HEK293T (cell line): ENCODE measurements at regions not wholly inside any gene's neighbourhood (a gene's known extent, or its start where the extent isn't known, plus 50 kb on each side); places are given as distances from the start of the nearest gene placed in this dataset.

Experiments
- CTCF ChIA-PET: fragments of 350-600 bp; formaldehyde crosslinking; extraction: SDS; loops from one replicate; lab custom pipeline; 2021; ENCODE audit warnings: antibody characterized with exemption, inconsistent platforms; lab: Yijun Ruan, JAX
- POLR2A ChIA-PET: fragments of 350-600 bp; formaldehyde crosslinking; extraction: SDS; loops from one replicate; lab custom pipeline; 2020; ENCODE audit warnings: antibody characterized with exemption, inconsistent platforms; lab: Yijun Ruan, JAX
- DNase-seq: peaks from one replicate; pipeline ENCODE4 v3.0.0; 2012; ENCODE audit warnings: mixed read lengths; ENCODE audit errors: extremely low spot score
- ARNT ChIP-seq: fragments of 450-650 bp; IDR thresholded peaks from 2 replicates; pipeline ENCODE4 v1.6.1; 2017; ENCODE audit warnings: mild to moderate bottlenecking
- BHLHE40 ChIP-seq: fragments of 450-650 bp; IDR thresholded peaks from 2 replicates; pipeline ENCODE4 v1.6.1; 2016; ENCODE audit warnings: mild to moderate bottlenecking, moderate library complexity, borderline replicate concordance
- CTBP1 ChIP-seq: fragments of 450-650 bp; IDR thresholded peaks from 2 replicates; pipeline ENCODE4 v1.6.1; 2016; ENCODE audit warnings: borderline replicate concordance
- ELF4 ChIP-seq: fragments of 450-650 bp; IDR thresholded peaks from 2 replicates; pipeline ENCODE4 v1.6.1; 2017; ENCODE audit warnings: antibody characterized with exemption
- FOXA1 ChIP-seq: fragments of 450-650 bp; IDR thresholded peaks from 2 replicates; pipeline ENCODE4 v1.6.1; 2016; ENCODE audit warnings: mild to moderate bottlenecking
- FOXK2 ChIP-seq: fragments of 450-650 bp; IDR thresholded peaks from 2 replicates; pipeline ENCODE4 v1.6.1; 2016; ENCODE audit warnings: mild to moderate bottlenecking
- FOXM1 ChIP-seq: fragments of 450-650 bp; IDR thresholded peaks from 2 replicates; pipeline ENCODE4 v1.6.1; 2017; ENCODE audit warnings: mild to moderate bottlenecking, borderline replicate concordance
- HDGF ChIP-seq: fragments of 450-650 bp; IDR thresholded peaks from 2 replicates; pipeline ENCODE4 v1.6.1; 2017; ENCODE audit warnings: antibody characterized with exemption, borderline replicate concordance
- L3MBTL2 ChIP-seq: fragments of 450-650 bp; conservative IDR thresholded peaks from 2 replicates; pipeline ENCODE4 v1.6.1; 2016; ENCODE audit warnings: mild to moderate bottlenecking
- LEF1 ChIP-seq: fragments of 450-650 bp; IDR thresholded peaks from 2 replicates; pipeline ENCODE4 v1.6.1; 2017; ENCODE audit warnings: mild to moderate bottlenecking, borderline replicate concordance
- NFRKB ChIP-seq: fragments of 450-650 bp; IDR thresholded peaks from 2 replicates; pipeline ENCODE4 v1.6.1; 2016; ENCODE audit warnings: mild to moderate bottlenecking, moderate library complexity
- SP1 ChIP-seq: fragments of 450-650 bp; IDR thresholded peaks from 2 replicates; pipeline ENCODE4 v1.6.1; 2017
- SUZ12 ChIP-seq: fragments of 450-650 bp; IDR thresholded peaks from 2 replicates; pipeline ENCODE4 v1.6.1; 2016; ENCODE audit warnings: mild to moderate bottlenecking
- TARDBP ChIP-seq: fragments of 450-650 bp; IDR thresholded peaks from 2 replicates; pipeline ENCODE4 v1.6.1; 2016
- ZNF384 ChIP-seq: fragments of 450-650 bp; IDR thresholded peaks from 2 replicates; pipeline ENCODE4 v1.6.1; 2016
- TF ChIP-seq, protein P1 (sequence below): fragments of 450-650 bp; IDR thresholded peaks from 2 replicates; pipeline ENCODE4 v1.6.1; 2016

DNA sequence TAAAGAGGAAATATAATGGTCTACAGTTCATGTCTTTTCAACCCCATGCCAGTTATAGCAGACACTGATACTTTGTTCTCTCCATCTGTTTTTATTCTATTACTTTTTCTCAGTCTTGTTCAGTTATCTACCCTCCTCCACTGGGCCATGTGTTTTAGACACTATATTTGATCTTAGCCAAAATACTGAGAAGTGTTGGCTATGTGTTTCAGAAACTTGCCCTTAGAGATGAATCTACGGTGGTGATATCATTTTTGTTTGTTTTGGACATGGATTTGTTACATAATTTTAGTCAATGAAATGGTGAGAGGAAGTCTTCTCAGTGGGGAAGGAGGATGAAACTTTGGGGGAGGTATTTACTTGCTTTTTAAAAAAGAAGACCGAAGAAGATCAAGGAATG lies 211.5 kb upstream of the DDX53 start:
- ChIA-PET CTCF (no interaction called here), POLR2A (no interaction called here)
- DNase-seq, result no peak
- no peak for TF ChIP-seq SP1
- TF ChIP-seq BHLHE40, result no peak
- no peak for TF ChIP-seq L3MBTL2
- no peak for TF ChIP-seq ARNT
- no peak for TF ChIP-seq CTBP1
- TF ChIP-seq ELF4, result no peak
- no peak for TF ChIP-seq ZNF384
- no peak for TF ChIP-seq HDGF
- TF ChIP-seq SUZ12, result no peak
- TF ChIP-seq FOXA1, result no peak
- TF ChIP-seq FOXK2, result no peak
- no peak for TF ChIP-seq TARDBP
- no peak for TF ChIP-seq LEF1
- TF ChIP-seq FOXM1, result no peak
- TF ChIP-seq, protein P1, sequence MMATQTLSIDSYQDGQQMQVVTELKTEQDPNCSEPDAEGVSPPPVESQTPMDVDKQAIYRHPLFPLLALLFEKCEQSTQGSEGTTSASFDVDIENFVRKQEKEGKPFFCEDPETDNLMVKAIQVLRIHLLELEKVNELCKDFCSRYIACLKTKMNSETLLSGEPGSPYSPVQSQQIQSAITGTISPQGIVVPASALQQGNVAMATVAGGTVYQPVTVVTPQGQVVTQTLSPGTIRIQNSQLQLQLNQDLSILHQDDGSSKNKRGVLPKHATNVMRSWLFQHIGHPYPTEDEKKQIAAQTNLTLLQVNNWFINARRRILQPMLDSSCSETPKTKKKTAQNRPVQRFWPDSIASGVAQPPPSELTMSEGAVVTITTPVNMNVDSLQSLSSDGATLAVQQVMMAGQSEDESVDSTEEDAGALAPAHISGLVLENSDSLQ, result no peak
- no peak for TF ChIP-seq NFRKB

DNA sequence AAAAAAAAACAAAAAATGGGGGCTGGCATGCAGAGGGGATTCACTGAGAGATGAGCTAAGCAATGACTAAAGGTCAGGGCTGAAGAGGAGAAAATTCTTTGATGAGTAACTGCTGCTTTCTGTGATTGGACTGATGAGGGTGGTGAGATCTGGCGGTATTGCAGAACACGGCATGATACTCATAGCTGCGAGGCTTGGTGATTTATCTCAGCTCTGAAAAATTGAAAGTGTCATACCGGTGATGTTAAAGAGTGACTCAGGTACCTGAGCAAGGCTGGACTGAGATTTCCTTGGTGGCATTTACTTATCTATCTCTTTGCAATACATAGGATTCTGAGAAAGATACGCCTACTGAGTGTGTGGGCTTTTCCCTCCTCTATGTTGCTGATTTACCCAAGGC lies 204.1 kb upstream of the DDX53 start:
- ChIA-PET POLR2A (no interaction called here), CTCF (interaction anchor here (0.6 kb wide), 1 partner anchor 984 kb away, joined by 3 read pairs; no protein-coding TSS in a partner anchor)
- TF ChIP-seq BHLHE40 (no peak), LEF1 (no peak), HDGF (no peak), NFRKB (no peak), ELF4 (no peak), ZNF384 (no peak), FOXM1 (no peak), CTBP1 (no peak), FOXA1 (no peak), SUZ12 (no peak), FOXK2 (no peak), TARDBP (no peak), ARNT (no peak), SP1 (no peak), L3MBTL2 (no peak)
- TF ChIP-seq, protein P1, result no peak
- no peak for DNase-seq

DNA sequence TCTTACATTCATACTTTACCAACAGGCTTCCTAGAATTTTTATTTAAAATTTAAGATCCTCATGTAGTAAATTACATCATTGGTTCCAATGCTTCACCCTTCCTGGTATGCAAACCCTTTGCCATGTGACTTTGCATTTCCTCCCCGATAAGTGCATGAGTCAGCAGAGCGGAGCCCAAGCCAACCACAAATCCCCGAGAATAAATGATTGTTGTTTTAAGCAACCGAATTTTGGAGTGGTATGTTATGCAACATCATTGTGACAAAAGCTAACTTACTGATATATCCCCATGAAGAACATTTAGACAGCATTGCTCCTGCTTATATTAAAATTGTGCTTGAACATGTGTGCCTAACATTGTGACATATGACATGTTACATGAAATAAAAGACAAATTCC lies 199.4 kb upstream of the DDX53 start:
- no peak for DNase-seq
- ChIA-PET CTCF (no interaction called here), POLR2A (no interaction called here)
- TF ChIP-seq, protein P1, result no peak
- TF ChIP-seq LEF1 (no peak), ZNF384 (no peak), FOXA1 (no peak), CTBP1 (no peak), HDGF (no peak), NFRKB (no peak), SUZ12 (no peak), BHLHE40 (no peak), FOXM1 (no peak), SP1 (no peak), ELF4 (no peak), TARDBP (no peak), ARNT (no peak), L3MBTL2 (no peak), FOXK2 (no peak)

DNA sequence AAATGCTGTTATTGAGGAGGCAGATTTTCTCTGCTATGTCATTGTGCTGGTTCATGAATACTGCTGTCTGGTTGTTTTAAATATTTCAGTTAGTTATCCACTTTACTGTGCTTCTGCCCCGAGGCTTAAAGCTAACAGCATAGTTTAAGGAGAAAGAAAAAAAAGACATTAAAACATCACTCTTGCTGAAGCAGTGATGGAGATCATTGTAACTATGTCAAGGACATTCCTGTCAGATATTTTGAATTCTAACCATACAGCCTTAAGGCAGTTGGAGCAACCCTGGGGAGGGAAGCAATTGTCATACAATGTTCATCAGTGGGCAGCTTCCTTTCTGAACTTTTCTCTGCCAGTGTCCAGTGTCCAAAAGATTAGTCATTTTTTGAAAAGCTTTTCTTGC lies 199.0 kb upstream of the DDX53 start:
- DNase-seq, result no peak
- ChIA-PET POLR2A (no interaction called here), CTCF (no interaction called here)
- no peak for TF ChIP-seq SUZ12

DNA sequence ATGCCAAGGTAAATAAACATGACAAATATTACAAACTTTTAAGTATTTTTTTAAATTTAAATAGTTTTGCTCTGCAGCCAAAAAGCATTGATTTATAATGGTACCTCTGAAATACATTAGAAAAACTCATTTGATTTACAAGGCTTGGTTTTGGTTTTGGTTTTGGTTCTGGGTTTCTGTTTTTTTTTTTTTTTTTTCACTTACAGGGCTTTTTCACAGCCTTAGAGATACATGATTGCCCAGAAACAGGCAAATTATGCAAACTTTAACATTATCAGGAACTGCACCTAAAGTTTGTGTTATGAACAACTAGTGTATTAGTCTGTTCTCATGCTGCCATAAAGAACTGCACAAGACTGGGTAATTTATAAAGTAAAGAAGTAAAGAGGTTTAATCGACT lies 196.4 kb upstream of the DDX53 start:
- DNase-seq, result no peak
- TF ChIP-seq CTBP1, result no peak
- TF ChIP-seq SUZ12, result no peak
- TF ChIP-seq SP1, result no peak
- TF ChIP-seq FOXM1, result no peak
- no peak for TF ChIP-seq ZNF384
- no peak for TF ChIP-seq FOXK2
- TF ChIP-seq HDGF, result no peak
- TF ChIP-seq TARDBP, result no peak
- TF ChIP-seq LEF1, result no peak
- no peak for TF ChIP-seq ELF4
- TF ChIP-seq, protein P1, result no peak
- POLR2A ChIA-PET, result no interaction called here
- CTCF ChIA-PET, result no interaction called here

DNA sequence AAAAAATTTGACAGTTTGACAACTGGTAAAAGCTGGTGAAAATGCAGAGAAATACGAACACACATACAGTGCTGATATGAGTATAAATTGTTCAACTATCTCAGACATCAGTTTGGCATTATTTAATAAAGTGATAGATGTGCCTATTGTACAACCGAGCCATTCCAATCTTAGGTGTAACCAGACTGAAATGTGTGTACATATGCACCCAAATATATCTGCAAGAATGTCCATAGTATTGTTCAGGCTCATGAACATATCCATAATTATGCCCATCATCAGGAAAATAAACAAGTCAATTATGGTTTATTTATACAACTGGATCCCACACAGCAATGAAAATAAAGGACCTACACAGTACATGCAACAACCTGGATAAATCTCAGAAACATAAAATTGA lies 188.9 kb upstream of the DDX53 start:
- ChIA-PET CTCF (no interaction called here), POLR2A (no interaction called here)
- no peak for TF ChIP-seq BHLHE40
- no peak for TF ChIP-seq ZNF384
- no peak for TF ChIP-seq ARNT
- no peak for TF ChIP-seq NFRKB
- no peak for TF ChIP-seq HDGF
- TF ChIP-seq, protein P1, result no peak
- TF ChIP-seq SP1, result no peak
- no peak for TF ChIP-seq FOXM1
- TF ChIP-seq FOXA1, result no peak
- TF ChIP-seq LEF1, result no peak
- DNase-seq, result no peak
